Gastrocnemius medialis (tissue), 4 donors: ENCODE measurements at regions not wholly inside any gene's neighbourhood (a gene's known extent, or its start where the extent isn't known, plus 50 kb on each side); places are given as distances from the start of the nearest gene placed in this dataset.

Experiments used
- CTCF ChIP-seq, 5 experiments: fragments of 450-650 bp in 3 of 5; fragments of 200-600 bp in 2 of 5; sonication (generic) in 2 of 5; IDR thresholded peaks in 4 of 5; conservative IDR thresholded peaks in 1 of 5; 1 replicate in 4 of 5; 2 replicates in 1 of 5; pipeline ENCODE4 v1.5.1; 2016 to 2019; ENCODE audit warnings: antibody characterized with exemption in 5 of 5, mild to moderate bottlenecking in 3 of 5, moderate library complexity in 3 of 5
- POLR2A ChIP-seq, 2 donors: fragments of 450-650 bp; IDR thresholded peaks; one replicate each; pipeline ENCODE4 v1.6.1; 2017; ENCODE audit warnings: antibody characterized with exemption in 2 of 2, mild to moderate bottlenecking in 2 of 2, moderate library complexity in 2 of 2

GRCh38 chr12:27161458-27162228 lies 79.3 kb upstream of the C12orf71 start:
- TF ChIP-seq CTCF (IDR thresholded peaks at IDR 0.05 in 4 of 5, conservative IDR thresholded peaks at IDR 0.05 in 1 of 5) (no peak), POLR2A (IDR thresholded peaks at IDR 0.05) (no peak)
